Islet of Langerhans (tissue), 1 donor: ENCODE measurements at regions not wholly inside any gene's neighbourhood (a gene's known extent, or its start where the extent isn't known, plus 50 kb on each side); places are given as distances from the start of the nearest gene placed in this dataset.

ENCODE experiments used
- FAIRE-seq: peaks from one replicate; lab custom pipeline; 2011; peaks lifted over from hg19 to GRCh38; lab: Jason Lieb, UNC

DNA sequence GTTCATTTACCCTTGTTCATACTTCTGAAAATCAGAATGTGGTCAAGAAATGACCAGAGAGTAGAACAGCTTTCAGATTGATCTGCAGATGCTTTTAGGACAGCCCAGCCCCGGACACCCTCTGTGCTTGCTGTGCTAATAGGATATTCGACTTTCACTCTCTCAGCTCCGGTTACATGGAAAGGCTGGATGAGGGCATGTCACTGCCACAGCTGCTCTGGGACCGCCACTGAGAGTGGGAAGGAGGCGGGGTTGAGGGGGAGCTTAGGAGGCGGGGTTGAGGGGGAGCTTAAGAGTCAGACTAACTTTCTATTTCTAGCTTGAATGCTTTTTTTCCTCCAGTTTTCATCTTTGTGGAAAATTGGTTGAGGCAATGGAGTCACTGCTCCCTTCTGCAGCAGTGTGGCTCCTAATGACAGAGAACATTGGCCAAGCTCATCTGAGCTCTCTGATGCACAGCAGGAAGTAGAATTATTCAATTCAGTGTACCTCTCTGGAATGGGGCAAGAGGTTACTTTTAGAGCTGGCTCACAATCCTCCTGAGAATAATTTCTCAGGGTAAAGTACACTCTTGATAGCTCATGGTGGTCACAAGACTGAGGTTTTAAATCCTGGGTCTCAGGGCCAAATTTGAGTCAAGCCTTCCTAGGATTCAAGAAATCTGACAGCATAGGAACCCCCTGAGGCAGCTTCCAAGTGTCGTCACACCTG, 74.6 kb upstream of the NPAS1 start:
- FAIRE-seq = no peak

- no peak for FAIRE-seq
Measured at GRCh38 chr19:46945694-46946489, 73.7 kb upstream of the NPAS1 start.

- FAIRE-seq = no peak
Measured at GRCh38 chr19:46946611-46947238, 72.9 kb upstream of the NPAS1 start.

- FAIRE-seq = no peak
Measured at GRCh38 chr19:46947866-46948265, 71.8 kb upstream of the NPAS1 start.

GRCh38 chr19:46950526-46951170, 69.0 kb upstream of the NPAS1 start:
- FAIRE-seq = no peak

- FAIRE-seq = no peak
Measured at GRCh38 chr19:46951171-46951986, 68.3 kb upstream of the NPAS1 start.

- FAIRE-seq = no peak
Measured at GRCh38 chr19:46952874-46953273, 66.8 kb upstream of the NPAS1 start.

DNA sequence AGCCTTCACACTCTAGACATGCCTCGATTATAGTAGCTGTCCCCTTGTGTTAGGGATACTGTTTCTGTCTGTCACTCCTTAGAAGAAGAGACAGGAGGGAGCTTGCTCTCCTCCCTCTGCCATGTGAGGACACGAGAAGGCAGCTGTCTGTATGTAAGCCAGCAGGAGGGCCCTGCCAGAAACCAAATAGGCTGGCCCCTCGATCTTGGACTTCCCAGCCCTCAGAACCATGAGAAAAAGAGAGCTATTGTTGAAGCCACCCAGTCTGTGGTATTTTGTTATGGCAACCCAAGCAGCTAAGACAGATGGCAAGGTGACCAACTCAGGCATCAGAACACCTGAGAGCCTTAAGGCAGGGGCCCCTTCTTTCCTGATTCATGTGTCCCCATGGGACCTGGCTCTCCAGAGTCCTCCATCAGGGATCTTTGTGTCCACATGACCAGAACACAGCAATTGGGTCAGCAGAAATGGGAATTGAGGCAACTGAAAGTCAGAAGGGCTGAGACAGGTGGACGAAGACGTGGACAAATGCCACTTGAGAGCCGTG, 65.6 kb upstream of the NPAS1 start:
- FAIRE-seq = no peak

- no peak for FAIRE-seq
Measured at GRCh38 chr19:46954502-46954992, 65.1 kb upstream of the NPAS1 start.

GRCh38 chr19:46954993-46955812, 64.4 kb upstream of the NPAS1 start:
- peak; percentile 71 for FAIRE-seq

GRCh38 chr19:46955813-46956371, 63.7 kb upstream of the NPAS1 start:
- FAIRE-seq = no peak

DNA sequence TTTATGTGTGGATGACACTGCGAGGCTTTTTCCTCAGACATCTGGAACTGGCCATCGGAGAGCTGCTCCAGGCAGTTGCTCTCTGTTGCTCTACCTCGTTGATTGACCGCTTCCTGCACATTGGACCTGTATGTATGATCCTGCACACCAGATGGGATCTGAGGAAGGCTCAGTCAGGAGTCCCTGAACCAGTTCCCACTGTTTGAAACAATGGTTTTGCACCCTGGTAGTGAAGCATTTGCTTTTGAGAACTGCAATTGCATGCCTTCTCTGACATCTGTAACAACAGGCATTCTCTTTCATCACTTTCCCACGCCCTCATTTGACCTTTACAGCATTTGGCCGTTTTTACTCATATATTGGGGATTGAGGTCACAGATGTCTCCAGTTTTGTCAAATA, 61.1 kb upstream of the NPAS1 start:
- FAIRE-seq = no peak

DNA sequence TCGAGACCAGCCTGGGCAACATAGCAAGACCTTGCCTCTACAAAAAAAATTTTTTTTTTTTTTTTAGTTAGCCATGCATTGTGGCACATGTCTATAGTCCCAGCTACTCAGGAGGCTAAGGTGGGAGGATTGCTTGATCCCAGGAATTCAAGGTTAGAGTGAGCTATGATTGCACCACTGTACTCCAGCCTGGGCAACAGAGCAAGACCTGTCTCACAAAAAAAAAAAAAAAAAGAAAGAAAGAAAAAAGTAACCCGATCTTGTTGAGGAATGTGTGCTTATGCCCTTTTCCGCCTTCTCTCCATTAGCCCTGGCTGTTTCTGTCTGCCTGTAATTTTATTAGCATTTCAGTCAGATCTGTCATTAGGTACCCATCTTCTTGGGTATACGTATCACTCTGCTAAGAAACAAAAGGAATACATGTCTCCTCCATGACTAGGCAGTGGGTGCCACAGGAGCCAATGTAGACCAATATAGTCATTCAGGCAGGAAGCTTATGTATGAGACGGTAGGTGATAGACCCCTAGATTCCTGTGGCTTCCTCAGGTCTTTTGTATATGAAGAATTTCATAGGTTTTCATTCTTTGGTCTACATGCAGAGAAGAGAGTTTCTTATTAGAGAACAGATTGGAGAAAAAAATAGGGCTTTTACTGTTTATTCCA, 59.6 kb upstream of the NPAS1 start:
- no peak for FAIRE-seq

DNA sequence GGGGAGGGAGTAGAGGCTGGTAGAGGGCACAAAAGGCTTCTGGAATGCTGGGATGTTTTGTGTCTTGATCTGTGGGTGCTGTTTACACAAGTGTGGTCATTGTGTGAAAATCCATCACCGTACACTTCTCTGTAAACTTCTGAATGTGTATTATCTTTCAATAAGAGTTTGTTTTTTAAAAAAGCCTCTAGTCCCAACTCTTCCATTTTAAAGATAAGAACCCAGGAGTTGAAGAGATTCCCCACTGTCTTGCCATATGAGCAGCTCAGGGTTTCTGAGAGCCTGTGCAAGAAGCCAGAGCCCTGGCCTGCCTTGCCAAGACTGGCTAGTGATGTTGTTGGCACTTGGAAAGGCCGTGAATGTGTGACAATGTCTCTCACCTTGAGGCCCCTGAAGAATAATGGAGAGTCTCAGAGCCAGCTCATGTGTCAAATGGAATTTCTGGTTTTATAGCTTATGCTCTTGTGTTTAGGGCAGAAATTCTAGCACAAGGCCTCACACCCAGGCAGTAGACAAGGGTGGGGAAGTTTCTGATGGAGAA, 57.5 kb upstream of the NPAS1 start:
- FAIRE-seq = no peak

GRCh38 chr19:46963093-46963734, 56.4 kb upstream of the NPAS1 start:
- FAIRE-seq = no peak

- FAIRE-seq = no peak
Measured at GRCh38 chr19:46967578-46968032, 52.0 kb upstream of the NPAS1 start.
